ENCODE measurements at regions not wholly inside any gene's neighbourhood (a gene's known extent, or its start where the extent isn't known, plus 50 kb on each side); places are given as distances from the start of the nearest gene placed in this dataset.

- no peak for DNase-seq (ENCODE audit: low read depth in 2 of 2)
Measured at GRCh38 chr15:79230766-79231165, 51.8 kb upstream of the ANKRD34C start.

GRCh38 chr15:79222808-79223207, 59.7 kb upstream of the ANKRD34C start:
- DNase-seq (ENCODE audit: low read depth in 2 of 2), result no peak

- DNase-seq (ENCODE audit: low read depth in 2 of 2), result no peak
Measured at GRCh38 chr15:79221696-79222095, 60.8 kb upstream of the ANKRD34C start.

DNA sequence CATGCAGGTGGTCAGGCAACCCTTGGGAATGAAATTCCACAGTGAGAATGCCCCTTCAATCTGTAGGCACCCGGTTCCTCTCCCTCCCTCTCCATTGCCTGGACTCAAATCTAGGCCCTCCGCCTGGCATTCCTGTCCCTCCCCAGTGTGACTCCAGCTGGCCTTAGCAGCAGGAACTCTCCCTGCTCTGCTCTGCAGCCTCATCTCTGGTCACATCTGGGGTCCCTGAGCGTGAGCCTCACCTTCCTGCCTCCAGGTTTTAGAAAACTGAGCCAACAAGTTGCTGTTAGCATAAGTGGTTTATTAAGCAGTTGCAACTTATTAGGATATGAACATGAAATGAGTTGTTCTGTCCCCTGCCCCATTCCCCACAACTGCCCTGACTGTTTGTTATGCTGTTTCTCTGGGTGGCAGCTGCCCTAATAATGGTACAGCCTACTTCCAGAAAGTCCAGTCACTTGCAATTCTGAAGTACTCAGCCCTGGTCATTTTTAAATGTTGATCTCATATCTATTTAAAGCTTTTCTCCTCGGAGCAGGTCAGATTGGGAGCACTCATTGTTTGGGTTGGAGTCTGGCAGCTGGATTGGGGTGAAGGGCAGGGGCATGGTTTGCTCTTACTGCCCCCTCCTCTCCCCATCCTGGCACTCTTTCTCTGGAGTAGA, 63.0 kb upstream of the ANKRD34C start:
- no peak for DNase-seq (ENCODE audit: low read depth in 2 of 2)

GRCh38 chr15:79218588-79219200, 63.8 kb upstream of the ANKRD34C start:
- no peak for DNase-seq (ENCODE audit: low read depth in 2 of 2)

DNA sequence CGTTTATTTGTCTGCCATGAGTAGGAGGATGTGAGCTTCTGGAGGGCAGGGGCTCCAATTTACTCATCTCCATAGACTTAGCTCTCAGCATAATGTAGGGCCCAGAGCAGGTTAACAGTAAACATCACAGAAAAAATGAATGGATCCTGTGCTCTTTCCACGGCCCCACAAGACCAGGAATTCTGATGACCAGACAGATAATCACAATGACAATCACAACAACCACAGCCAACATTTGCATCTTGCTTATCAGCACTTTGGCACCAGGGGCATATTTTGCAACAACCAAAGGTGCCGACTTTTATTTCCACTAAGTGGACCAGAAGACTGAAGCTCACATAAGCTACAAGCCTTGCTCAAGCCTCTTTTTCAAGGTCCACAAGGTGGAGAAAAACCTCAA, 68.9 kb upstream of the ANKRD34C start:
- no peak for DNase-seq (ENCODE audit: low read depth in 2 of 2)

GRCh38 chr15:79212589-79213157, 69.8 kb upstream of the ANKRD34C start:
- no peak for DNase-seq (ENCODE audit: low read depth in 2 of 2)

DNA sequence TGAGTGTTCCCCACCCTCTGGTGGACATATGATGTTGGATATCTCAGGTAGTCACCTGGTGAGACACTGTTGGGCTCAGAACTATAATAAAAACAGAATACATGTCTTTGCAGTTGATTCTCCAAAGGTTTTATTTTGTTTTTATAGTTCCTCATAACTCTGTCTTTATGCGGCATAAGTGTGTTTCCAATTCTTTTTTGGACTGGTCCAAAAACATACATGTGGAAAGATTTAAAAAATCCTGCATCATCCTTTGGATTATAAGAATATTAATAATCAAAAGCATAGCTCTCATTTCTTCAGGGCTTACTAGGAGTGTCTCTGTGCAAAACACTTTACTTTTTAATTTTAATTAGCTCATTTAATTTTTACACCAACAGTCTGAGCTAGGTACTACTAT, 71.0 kb upstream of the ANKRD34C start:
- no peak for DNase-seq (ENCODE audit: low read depth in 2 of 2)

- no peak for DNase-seq (ENCODE audit: low read depth in 2 of 2)
Measured at GRCh38 chr15:79209690-79210089, 72.8 kb upstream of the ANKRD34C start.

DNA sequence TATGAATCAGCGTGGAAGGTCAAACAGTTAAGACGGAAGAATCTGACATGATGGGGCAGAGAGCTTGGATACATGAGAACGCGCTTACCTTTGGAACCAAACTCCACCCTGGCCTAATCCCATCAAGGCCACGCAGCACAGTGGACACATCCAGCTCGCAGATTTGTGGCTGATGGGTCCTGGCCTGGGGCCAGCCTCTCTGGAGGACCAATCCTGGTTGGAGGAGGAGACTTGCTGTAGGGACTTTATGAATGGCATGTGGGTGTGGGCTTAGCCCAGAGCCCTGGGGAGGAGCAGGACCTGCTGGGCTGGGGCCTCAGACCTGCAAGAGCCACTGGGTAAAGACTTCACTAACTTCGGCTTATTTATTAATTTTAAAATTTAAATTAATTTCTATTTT, 73.4 kb upstream of the ANKRD34C start:
- no peak for DNase-seq (ENCODE audit: low read depth in 2 of 2)

- DNase-seq (ENCODE audit: low read depth in 2 of 2), result no peak
Measured at GRCh38 chr15:79208179-79208578, 74.3 kb upstream of the ANKRD34C start.

DNA sequence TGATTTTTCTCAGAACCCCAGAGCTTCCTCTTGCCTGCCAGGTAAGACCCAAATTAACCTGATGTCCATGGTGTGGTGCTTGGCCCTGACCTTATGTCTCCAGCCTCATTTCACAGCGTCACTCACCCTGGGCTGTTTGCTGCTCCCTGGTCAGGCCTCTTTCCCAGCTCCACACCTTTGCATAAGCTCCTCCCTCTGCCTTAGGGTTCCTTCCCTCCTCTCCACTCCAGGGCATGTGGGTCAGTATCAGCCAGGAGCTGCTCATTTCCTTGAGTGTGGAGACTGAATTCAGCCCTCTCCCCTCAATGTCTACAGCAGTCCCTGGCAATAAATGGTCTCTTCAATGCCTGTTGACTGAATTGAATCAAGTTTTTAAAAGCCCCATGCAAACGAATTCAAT, 75.6 kb upstream of the ANKRD34C start:
- DNase-seq (ENCODE audit: low read depth in 2 of 2), result no peak

GRCh38 chr15:79204886-79205675, 77.4 kb upstream of the ANKRD34C start:
- DNase-seq (ENCODE audit: low read depth in 2 of 2), result no peak

GRCh38 chr15:79198461-79198860, 84.1 kb upstream of the ANKRD34C start:
- no peak for DNase-seq (ENCODE audit: low read depth in 2 of 2)

- no peak for DNase-seq (ENCODE audit: low read depth in 2 of 2)
Measured at GRCh38 chr15:79197285-79197684, 85.2 kb upstream of the ANKRD34C start.

DNA sequence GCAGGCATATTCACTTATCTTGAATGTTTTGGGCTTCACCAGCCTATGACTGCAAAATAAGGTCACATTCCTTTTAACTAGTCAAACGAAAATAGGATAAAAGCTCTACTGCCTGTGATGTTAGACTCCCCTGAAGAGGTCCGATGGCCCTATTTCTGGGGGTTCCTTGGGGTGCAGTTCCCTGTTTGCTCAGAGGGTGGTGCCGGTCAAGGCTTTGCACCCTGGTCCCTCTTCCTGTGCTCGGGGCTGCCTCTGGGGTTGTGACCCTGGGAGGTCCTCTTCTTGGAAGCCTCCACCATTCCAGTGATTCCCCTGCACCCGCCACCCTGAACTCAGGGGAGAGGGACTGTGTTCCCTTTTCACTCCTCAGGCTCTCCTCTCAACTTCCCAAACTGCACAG, 86.7 kb upstream of the ANKRD34C start:
- DNase-seq (ENCODE audit: low read depth in 2 of 2), result no peak

- DNase-seq (ENCODE audit: low read depth in 2 of 2), result no peak
Measured at GRCh38 chr15:79195239-79195638, 87.3 kb upstream of the ANKRD34C start.

DNA sequence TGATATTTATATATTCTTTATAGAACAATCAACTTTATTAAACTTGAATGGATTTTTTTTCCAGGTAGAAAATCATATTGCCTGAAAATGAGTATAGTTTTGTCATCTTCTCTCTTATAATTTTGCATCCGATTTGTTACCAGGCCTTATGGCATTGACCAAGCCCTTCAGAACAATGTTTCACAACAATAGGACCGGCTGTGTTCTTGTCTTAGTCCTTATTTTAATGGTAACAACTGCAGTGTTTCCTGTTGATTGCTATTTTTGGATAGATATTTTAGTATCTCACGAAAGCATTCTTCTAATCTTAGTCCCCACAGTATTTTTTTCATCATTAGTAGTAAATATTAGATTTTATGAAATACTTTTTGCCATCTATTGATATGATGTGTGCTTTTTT, 88.1 kb upstream of the ANKRD34C start:
- no peak for DNase-seq (ENCODE audit: low read depth in 2 of 2)

- DNase-seq (ENCODE audit: low read depth in 2 of 2), result no peak
Measured at GRCh38 chr15:79193549-79193948, 89.0 kb upstream of the ANKRD34C start.

- DNase-seq (ENCODE audit: low read depth in 2 of 2), result no peak
Measured at GRCh38 chr15:79193103-79193502, 89.4 kb upstream of the ANKRD34C start.

DNA sequence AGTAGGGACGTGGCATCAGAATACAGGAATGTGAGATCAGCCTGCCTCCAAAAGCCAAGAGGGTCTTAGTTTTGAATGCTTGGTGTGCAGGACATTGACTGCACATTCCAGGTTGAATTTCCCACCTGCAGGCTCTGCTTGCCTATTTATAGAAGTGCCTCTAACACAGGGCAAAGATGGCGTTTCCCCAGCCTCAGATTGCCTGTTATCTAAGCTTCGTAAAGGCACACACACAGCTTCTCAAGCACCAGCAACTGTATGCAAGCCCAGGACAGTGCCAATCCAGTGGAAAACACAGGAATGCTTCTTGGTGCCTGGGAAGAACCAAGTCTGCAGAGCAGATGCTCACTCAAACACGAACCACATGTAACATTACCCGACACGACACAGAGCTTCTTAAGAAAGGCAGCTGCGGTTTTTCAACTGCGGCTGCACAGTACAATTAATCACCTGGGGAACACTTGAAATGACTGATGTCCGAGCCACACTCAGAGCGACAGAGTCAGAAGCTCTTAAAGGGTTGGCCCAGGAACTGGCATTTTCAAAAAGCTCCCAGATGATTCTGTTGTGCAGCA, 90.0 kb upstream of the ANKRD34C start:
- no peak for DNase-seq (ENCODE audit: low read depth in 2 of 2)

- DNase-seq (ENCODE audit: low read depth in 2 of 2), result no peak
Measured at GRCh38 chr15:79190093-79190492, 92.4 kb upstream of the ANKRD34C start.

Measured in activated CD8-positive, alpha-beta memory T cell treated with anti-CD3 and anti-CD28 coated beads for 4 hours (primary cell).